Neural cell (in vitro differentiated cells): ENCODE measurements at regions not wholly inside any gene's neighbourhood (a gene's known extent, or its start where the extent isn't known, plus 50 kb on each side); places are given as distances from the start of the nearest gene placed in this dataset.

Experiments used
- H2AFZ ChIP-seq: fragments of 200-600, 300-800 bp; sonication (generic), shearing (Covaris generic); 2 replicates; pipeline ENCODE4 v1.6.0; 2014; ENCODE audit warnings: low read depth, mild to moderate bottlenecking, antibody characterized with exemption, low read length, moderate library complexity
- H3F3A ChIP-seq: fragments of 200-600 bp; shearing (Covaris generic); 2 replicates; pipeline ENCODE4 v1.6.1; 2016; ENCODE audit warnings: mild to moderate bottlenecking, moderate library complexity, mixed read lengths, antibody characterized with exemption, low read length; ENCODE audit not compliant: insufficient read depth, poor library complexity, severe bottlenecking
- H3K27ac ChIP-seq: fragments of 200-600, 300-800 bp; sonication (generic), shearing (Covaris generic); 2 replicates; pipeline ENCODE4 v1.5.1; 2014; ENCODE audit warnings: mild to moderate bottlenecking, low read length, moderate library complexity
- H3K27me3 ChIP-seq: fragments of 300-800, 200-600 bp; sonication (generic), shearing (Covaris generic); 2 replicates; pipeline ENCODE4 v1.6.0; 2014; ENCODE audit warnings: mild to moderate bottlenecking, low read depth, low read length, moderate library complexity; ENCODE audit not compliant: insufficient read depth
- H3K36me3 ChIP-seq: fragments of 300-800, 200-600 bp; sonication (generic), shearing (Covaris generic); 2 replicates; pipeline ENCODE4 v1.5.1; 2014; ENCODE audit warnings: mild to moderate bottlenecking, antibody characterized with exemption, low read length, moderate library complexity; ENCODE audit not compliant: insufficient read depth
- H3K4me2 ChIP-seq: fragments of 300-800, 200-600 bp; sonication (generic), shearing (Covaris generic); 2 replicates; pipeline ENCODE4 v1.6.0; 2014; ENCODE audit warnings: mild to moderate bottlenecking, low read length
- H3K4me3 ChIP-seq: fragments of 300-800, 200-600 bp; sonication (generic), shearing (Covaris generic); 2 replicates; pipeline ENCODE4 v1.5.1; 2014; ENCODE audit warnings: mild to moderate bottlenecking, low read length, moderate library complexity
- H3K79me2 ChIP-seq: fragments of 200-600 bp; shearing (Covaris generic); replicated peaks from 2 replicates; pipeline ENCODE4 v1.6.0; 2014; ENCODE audit warnings: mild to moderate bottlenecking, low read length, moderate library complexity; ENCODE audit not compliant: insufficient read depth
- H3K9ac ChIP-seq: fragments of 300-800, 200-600 bp; sonication (generic), shearing (Covaris generic); 2 replicates; pipeline ENCODE4 v1.6.1; 2016; ENCODE audit warnings: mild to moderate bottlenecking, low read length, mixed read lengths
- H3K9me2 ChIP-seq: fragments of 200-600 bp; shearing (Covaris generic); 2 replicates; pipeline ENCODE4 v1.6.1; 2016; ENCODE audit warnings: mild to moderate bottlenecking, low read length, mixed read lengths; ENCODE audit not compliant: insufficient read depth
- H3K9me3 ChIP-seq: fragments of 200-600, 300-800 bp; sonication (generic), shearing (Covaris generic); 2 replicates; pipeline ENCODE4 v1.6.1; 2016; ENCODE audit warnings: mild to moderate bottlenecking, mixed run types, low read length, moderate library complexity, mixed read lengths
- H4K20me1 ChIP-seq: fragments of 200-600 bp; shearing (Covaris generic); 2 replicates; pipeline ENCODE4 v1.6.1; 2016; ENCODE audit warnings: mild to moderate bottlenecking, mixed run types; ENCODE audit not compliant: insufficient read depth
- CTCF ChIP-seq: fragments of 450-650 bp; IDR thresholded peaks from 2 replicates; pipeline ENCODE4 v1.5.1; 2014; ENCODE audit warnings: antibody characterized with exemption, mild to moderate bottlenecking, moderate library complexity; ENCODE audit not compliant: poor library complexity, severe bottlenecking
- EP300 ChIP-seq: fragments of 450-650 bp; conservative IDR thresholded peaks from 2 replicates; pipeline ENCODE4 v1.6.1; 2014; ENCODE audit warnings: antibody characterized with exemption, mild to moderate bottlenecking, moderate library complexity; ENCODE audit not compliant: poor library complexity, severe bottlenecking
- EZH2 ChIP-seq: fragments of 200-600, 300-800 bp; shearing (Covaris generic), sonication (generic); IDR thresholded peaks from 2 replicates; pipeline ENCODE4 v1.6.1; 2014; ENCODE audit warnings: antibody characterized with exemption, low read length, borderline replicate concordance, mild to moderate bottlenecking; ENCODE audit not compliant: insufficient read depth, poor library complexity, severe bottlenecking
- MXI1 ChIP-seq: fragments of 450-650 bp; conservative IDR thresholded peaks from 2 replicates; pipeline ENCODE4 v1.6.1; 2014; ENCODE audit warnings: antibody characterized with exemption, mild to moderate bottlenecking; ENCODE audit not compliant: poor library complexity, severe bottlenecking
- POLR2AphosphoS5 ChIP-seq: IDR thresholded peaks from 2 replicates; pipeline ENCODE4 v1.6.1; 2012
- RAD21 ChIP-seq: fragments of 450-650 bp; conservative IDR thresholded peaks from 2 replicates; pipeline ENCODE4 v1.6.1; 2014; ENCODE audit warnings: antibody characterized with exemption, mild to moderate bottlenecking, moderate library complexity
- REST ChIP-seq: IDR thresholded peaks from 2 replicates; pipeline ENCODE4 v1.6.1; 2012; ENCODE audit warnings: borderline replicate concordance
- SMC3 ChIP-seq: fragments of 450-650 bp; conservative IDR thresholded peaks from 2 replicates; pipeline ENCODE4 v1.6.1; 2014; ENCODE audit warnings: antibody characterized with exemption, mild to moderate bottlenecking, moderate library complexity; ENCODE audit not compliant: poor library complexity
- TAF1 ChIP-seq: IDR thresholded peaks from 2 replicates; pipeline ENCODE4 v1.6.1; 2012; ENCODE audit warnings: low read depth

- Histone ChIP-seq H3K36me3 (no peaks in the 10 kb centered on the region), H3K4me3 (no peak overlapping the region), H3K9ac (no peak overlapping the region), H3K9me3 (no peaks in the 10 kb centered on the region), H3K4me2 (no peak overlapping the region), H3F3A (no peaks in the 10 kb centered on the region), H3K27me3 (no peaks in the 10 kb centered on the region), H3K9me2 (no peaks in the 10 kb centered on the region), H2AFZ (no peak overlapping the region), H4K20me1 (no peaks in the 10 kb centered on the region), H3K79me2 (no peaks in the 10 kb centered on the region), H3K27ac (no peak overlapping the region)
- TF ChIP-seq EZH2 (no peak), POLR2AphosphoS5 (no peak), RAD21 (no peak), CTCF (no peak), REST (no peak), TAF1 (no peak), SMC3 (no peak), EP300 (no peak), MXI1 (no peak)
Observed at GRCh38 chr12:103028881-103029639, 71.6 kb downstream of the ASCL1 start.

GRCh38 chr12:103036581-103037214 is 79.2 kb downstream of the ASCL1 start:
- no peaks in the 10 kb centered on the region for H3K9me3 ChIP-seq
- H3K27ac ChIP-seq, result no peak overlapping the region
- no peaks in the 10 kb centered on the region for H3F3A ChIP-seq
- H3K4me2 ChIP-seq, result no peak overlapping the region
- H3K9ac ChIP-seq, result no peak overlapping the region
- H3K36me3 ChIP-seq, result no peaks in the 10 kb centered on the region
- H2AFZ ChIP-seq, result no peak overlapping the region
- H4K20me1 ChIP-seq, result no peaks in the 10 kb centered on the region
- no peaks in the 10 kb centered on the region for H3K79me2 ChIP-seq
- no peaks in the 10 kb centered on the region for H3K9me2 ChIP-seq
- H3K4me3 ChIP-seq, result no peak overlapping the region
- no peak for TF ChIP-seq TAF1
- no peak for TF ChIP-seq RAD21
- TF ChIP-seq EP300, result no peak
- no peak for TF ChIP-seq SMC3
- no peak for TF ChIP-seq MXI1
- TF ChIP-seq CTCF, result no peak
- TF ChIP-seq POLR2AphosphoS5, result no peak
- TF ChIP-seq REST, result no peak
- TF ChIP-seq EZH2, result no peak
- H3K27me3 ChIP-seq, result no peaks in the 10 kb centered on the region
